Chondrocyte (in vitro differentiated cells): ENCODE measurements at regions not wholly inside any gene's neighbourhood (a gene's known extent, or its start where the extent isn't known, plus 50 kb on each side); places are given as distances from the start of the nearest gene placed in this dataset.

ENCODE experiments used
- DNase-seq: peaks from one replicate; pipeline ENCODE4 v3.0.0; 2021; ENCODE audit warnings: mixed read lengths, low spot score
- H3K27ac Mint-ChIP-seq: one replicate; pipeline ENCODE4 v1.8.0; 2021; ENCODE audit warnings: mild to moderate bottlenecking, moderate library complexity, mixed read lengths; ENCODE audit not compliant: unreplicated experiment
- H3K27me3 Mint-ChIP-seq: 2 replicates; pipeline ENCODE4 v1.8.0; 2021; ENCODE audit warnings: low read depth, mixed read lengths
- H3K36me3 Mint-ChIP-seq: 2 replicates; pipeline ENCODE4 v1.8.0; 2021; ENCODE audit warnings: low read depth, mixed read lengths
- H3K4me1 Mint-ChIP-seq: 2 replicates; pipeline ENCODE4 v1.8.0; 2021; ENCODE audit warnings: low read depth, mild to moderate bottlenecking, mixed read lengths
- H3K4me3 Mint-ChIP-seq: one replicate; pipeline ENCODE4 v1.8.0; 2021; ENCODE audit warnings: mild to moderate bottlenecking, moderate library complexity, mixed read lengths; ENCODE audit not compliant: unreplicated experiment
- H3K9me3 Mint-ChIP-seq: 2 replicates; pipeline ENCODE4 v1.8.0; 2021; ENCODE audit warnings: low read depth, mixed read lengths
- TF ChIP-seq, protein P1 (sequence below): fragments of 200-600 bp; sonication (generic); IDR thresholded peaks from 2 replicates; pipeline ENCODE4 v1.5.0; 2021; ENCODE audit warnings: antibody characterized with exemption, mild to moderate bottlenecking, moderate library complexity

DNA sequence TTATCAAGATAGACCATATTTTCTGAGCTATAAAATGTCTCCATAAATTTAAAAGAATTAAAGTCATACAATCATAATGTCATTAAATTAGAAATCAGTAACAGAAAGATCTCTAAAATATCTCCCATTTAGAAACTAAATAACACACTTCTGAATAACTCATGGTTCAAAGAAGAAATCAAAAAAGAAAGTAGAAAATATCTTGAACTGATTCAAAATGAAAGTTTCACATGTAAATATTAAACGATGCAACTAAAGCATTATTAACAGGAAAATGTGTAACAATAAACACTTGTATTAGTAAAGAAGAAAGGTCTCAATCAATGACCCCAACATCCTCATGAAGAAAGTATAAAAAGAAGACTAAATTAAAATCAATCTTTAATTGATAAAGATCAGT is 50.5 kb upstream of the PZP start:
- TF ChIP-seq, protein P1, sequence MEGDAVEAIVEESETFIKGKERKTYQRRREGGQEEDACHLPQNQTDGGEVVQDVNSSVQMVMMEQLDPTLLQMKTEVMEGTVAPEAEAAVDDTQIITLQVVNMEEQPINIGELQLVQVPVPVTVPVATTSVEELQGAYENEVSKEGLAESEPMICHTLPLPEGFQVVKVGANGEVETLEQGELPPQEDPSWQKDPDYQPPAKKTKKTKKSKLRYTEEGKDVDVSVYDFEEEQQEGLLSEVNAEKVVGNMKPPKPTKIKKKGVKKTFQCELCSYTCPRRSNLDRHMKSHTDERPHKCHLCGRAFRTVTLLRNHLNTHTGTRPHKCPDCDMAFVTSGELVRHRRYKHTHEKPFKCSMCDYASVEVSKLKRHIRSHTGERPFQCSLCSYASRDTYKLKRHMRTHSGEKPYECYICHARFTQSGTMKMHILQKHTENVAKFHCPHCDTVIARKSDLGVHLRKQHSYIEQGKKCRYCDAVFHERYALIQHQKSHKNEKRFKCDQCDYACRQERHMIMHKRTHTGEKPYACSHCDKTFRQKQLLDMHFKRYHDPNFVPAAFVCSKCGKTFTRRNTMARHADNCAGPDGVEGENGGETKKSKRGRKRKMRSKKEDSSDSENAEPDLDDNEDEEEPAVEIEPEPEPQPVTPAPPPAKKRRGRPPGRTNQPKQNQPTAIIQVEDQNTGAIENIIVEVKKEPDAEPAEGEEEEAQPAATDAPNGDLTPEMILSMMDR, result no peak
- no peaks in the 10 kb centered on the region for H3K9me3 Mint-ChIP-seq
- DNase-seq, result no peak

More for the DNA sequence above, 50.5 kb upstream of the PZP start:
- peaks cover 4% of the 10 kb centered on the region for H3K27me3 Mint-ChIP-seq
- H3K36me3 Mint-ChIP-seq, result no peaks in the 10 kb centered on the region
- no peaks in the 10 kb centered on the region for H3K4me1 Mint-ChIP-seq
- H3K4me3 Mint-ChIP-seq, result no peak overlapping the region
- no peak overlapping the region for H3K27ac Mint-ChIP-seq
